Hepatocyte (in vitro differentiated cells): ENCODE measurements at regions not wholly inside any gene's neighbourhood (a gene's known extent, or its start where the extent isn't known, plus 50 kb on each side); places are given as distances from the start of the nearest gene placed in this dataset.

ENCODE experiments used
- DNase-seq: peaks from one replicate; pipeline ENCODE4 v3.0.0-alpha.2; 2016; ENCODE audit warnings: low spot score
- H2AFZ ChIP-seq: fragments of 200-600 bp; sonication (generic); 2 replicates; pipeline ENCODE4 v1.6.0; 2016; ENCODE audit warnings: antibody characterized with exemption, mild to moderate bottlenecking
- H3K27ac ChIP-seq: fragments of 200-600 bp; sonication (generic); 2 replicates; pipeline ENCODE4 v1.5.1; 2016; ENCODE audit warnings: mild to moderate bottlenecking
- H3K27me3 ChIP-seq: fragments of 200-600 bp; sonication (generic); 2 replicates; pipeline ENCODE4 v1.6.1; 2016
- H3K36me3 ChIP-seq: fragments of 200-600 bp; sonication (generic); replicated peaks from 2 replicates; pipeline ENCODE4 v1.5.1; 2016; ENCODE audit warnings: low read depth; ENCODE audit not compliant: insufficient read depth
- H3K4me1 ChIP-seq: fragments of 200-600 bp; sonication (generic); 2 replicates; pipeline ENCODE4 v1.5.1; 2016; ENCODE audit warnings: mild to moderate bottlenecking, moderate library complexity; ENCODE audit not compliant: insufficient read depth
- H3K4me2 ChIP-seq: fragments of 200-600 bp; sonication (generic); 2 replicates; pipeline ENCODE4 v1.6.0; 2016
- H3K4me3 ChIP-seq: fragments of 200-600 bp; sonication (generic); 2 replicates; pipeline ENCODE4 v1.5.1; 2016; ENCODE audit warnings: mild to moderate bottlenecking
- H3K79me2 ChIP-seq: fragments of 200-600 bp; sonication (generic); 2 replicates; pipeline ENCODE4 v1.6.0; 2017; ENCODE audit warnings: mild to moderate bottlenecking
- H3K9me2 ChIP-seq: fragments of 200-600 bp; sonication (generic); replicated peaks from 2 replicates; pipeline ENCODE4 v1.6.0; 2017; ENCODE audit warnings: mild to moderate bottlenecking; ENCODE audit not compliant: insufficient read depth
- H3K9me3 ChIP-seq: fragments of 200-600 bp; sonication (generic); 2 replicates; pipeline ENCODE4 v1.5.1; 2016; ENCODE audit warnings: low read depth, mild to moderate bottlenecking
- H4K20me1 ChIP-seq: fragments of 200-600 bp; sonication (generic); 2 replicates; pipeline ENCODE4 v1.6.0; 2016; ENCODE audit warnings: mild to moderate bottlenecking; ENCODE audit not compliant: insufficient read depth, poor library complexity, severe bottlenecking
- CTCF ChIP-seq: fragments of 200-600 bp; sonication (generic); IDR thresholded peaks from 2 replicates; pipeline ENCODE4 v1.5.1; 2016; ENCODE audit warnings: antibody characterized with exemption, mild to moderate bottlenecking; ENCODE audit not compliant: poor library complexity
- EZH2 ChIP-seq: fragments of 200-600 bp; sonication (generic); IDR thresholded peaks from 2 replicates; pipeline ENCODE4 v1.6.1; 2016; ENCODE audit warnings: antibody characterized with exemption, mild to moderate bottlenecking, borderline replicate concordance
- EZH2phosphoT487 ChIP-seq: fragments of 200-600 bp; sonication (generic); IDR thresholded peaks from one replicate; pipeline ENCODE4 v1.6.1; 2018; ENCODE audit warnings: antibody characterized with exemption, mild to moderate bottlenecking, low read depth, moderate library complexity; ENCODE audit not compliant: unreplicated experiment, severe bottlenecking
- WGBS: methylation state at CpG from one replicate; pipeline ENCODE4 v1.1.6; 2016; ENCODE audit warnings: low lambda C conversion rate; ENCODE audit errors: missing lambda C conversion rate; 5-methylcytosine and 5-hydroxymethylcytosine counted together

GRCh38 chr9:28177142-28177541 lies 603.9 kb upstream of the C9orf72 start:
- no peak overlapping the region for H3K4me3 ChIP-seq
- no peaks in the 10 kb centered on the region for H3K9me3 ChIP-seq
- TF ChIP-seq EZH2 = no peak
- TF ChIP-seq EZH2phosphoT487 = no peak
- H3K9me2 ChIP-seq = no peaks in the 10 kb centered on the region
- no peak for DNase-seq
- no peaks in the 10 kb centered on the region for H4K20me1 ChIP-seq
- no peaks in the 10 kb centered on the region for H3K79me2 ChIP-seq
- WGBS = 94% methylated on average over 2 of the region's 2 CpGs
- no peaks in the 10 kb centered on the region for H3K27me3 ChIP-seq
- no peak overlapping the region for H2AFZ ChIP-seq
- no peaks in the 10 kb centered on the region for H3K36me3 ChIP-seq
- no peak overlapping the region for H3K27ac ChIP-seq
- no peaks in the 10 kb centered on the region for H3K4me1 ChIP-seq
- H3K4me2 ChIP-seq = no peak overlapping the region

GRCh38 chr9:28177925-28178324 lies 604.6 kb upstream of the C9orf72 start:
- Histone ChIP-seq H3K4me1 (no peaks in the 10 kb centered on the region), H3K79me2 (no peaks in the 10 kb centered on the region), H4K20me1 (no peaks in the 10 kb centered on the region), H3K9me3 (no peaks in the 10 kb centered on the region), H3K9me2 (no peaks in the 10 kb centered on the region), H3K27ac (no peak overlapping the region), H3K36me3 (no peaks in the 10 kb centered on the region), H3K4me2 (no peak overlapping the region), H3K4me3 (no peak overlapping the region), H2AFZ (no peak overlapping the region), H3K27me3 (no peaks in the 10 kb centered on the region)
- no peak for TF ChIP-seq EZH2
- TF ChIP-seq CTCF = no peak
- TF ChIP-seq EZH2phosphoT487 = no peak
- 76% methylated on average over 4 of the region's 4 CpGs for WGBS
- no peak for DNase-seq

- H3K9me2 ChIP-seq = no peaks in the 10 kb centered on the region
- no peak for DNase-seq
- H3K4me1 ChIP-seq = no peaks in the 10 kb centered on the region
- H3K4me3 ChIP-seq = no peak overlapping the region
- H3K4me2 ChIP-seq = no peak overlapping the region
- H3K27ac ChIP-seq = no peak overlapping the region
- no peak overlapping the region for H2AFZ ChIP-seq
- TF ChIP-seq EZH2phosphoT487 = no peak
- no peak for TF ChIP-seq EZH2
- no peak for TF ChIP-seq CTCF
- no peaks in the 10 kb centered on the region for H3K9me3 ChIP-seq
- no peaks in the 10 kb centered on the region for H3K36me3 ChIP-seq
- H4K20me1 ChIP-seq = no peaks in the 10 kb centered on the region
- no peaks in the 10 kb centered on the region for H3K27me3 ChIP-seq
- WGBS = 71% methylated on average over 2 of the region's 2 CpGs
- H3K79me2 ChIP-seq = no peaks in the 10 kb centered on the region
Observed at GRCh38 chr9:28179893-28180292, 606.6 kb upstream of the C9orf72 start.

GRCh38 chr9:28190981-28191380 lies 617.7 kb upstream of the C9orf72 start:
- no peak overlapping the region for H2AFZ ChIP-seq
- no peak for TF ChIP-seq EZH2phosphoT487
- H3K79me2 ChIP-seq = no peaks in the 10 kb centered on the region
- DNase-seq = no peak
- H3K27ac ChIP-seq = no peak overlapping the region
- H3K4me2 ChIP-seq = no peak overlapping the region
- H3K27me3 ChIP-seq = no peaks in the 10 kb centered on the region
- H3K9me3 ChIP-seq = no peaks in the 10 kb centered on the region
- no peaks in the 10 kb centered on the region for H3K4me1 ChIP-seq
- H3K36me3 ChIP-seq = no peaks in the 10 kb centered on the region
- H3K4me3 ChIP-seq = no peak overlapping the region
- no peaks in the 10 kb centered on the region for H3K9me2 ChIP-seq
- no peaks in the 10 kb centered on the region for H4K20me1 ChIP-seq
- 98% methylated on average over 2 of the region's 2 CpGs for WGBS
